Fibroblast of lung (primary cell): ENCODE measurements at regions not wholly inside any gene's neighbourhood (a gene's known extent, or its start where the extent isn't known, plus 50 kb on each side); places are given as distances from the start of the nearest gene placed in this dataset.

ENCODE experiments used
- DNase-seq, 2 donors: peaks; one replicate each; pipeline versions ENCODE4 v3.0.0 to v3.0.0-alpha.2; 2010; ENCODE audit warnings: low read depth in 2 of 2
- H2AFZ ChIP-seq: 2 replicates; pipeline ENCODE4 v1.5.1; 2012; ENCODE audit warnings: low read length, control low read depth, inconsistent platforms
- H3K27ac ChIP-seq: 2 replicates; pipeline ENCODE4 v1.5.1; 2011; ENCODE audit warnings: low read length, control low read depth; ENCODE audit not compliant: insufficient read depth
- H3K27me3 ChIP-seq: 2 replicates; pipeline ENCODE4 v1.5.1; 2011; ENCODE audit warnings: mild to moderate bottlenecking, low read length; ENCODE audit not compliant: control insufficient read depth, insufficient read depth
- H3K36me3 ChIP-seq: 2 replicates; pipeline ENCODE4 v1.5.1; 2011; ENCODE audit warnings: low read length; ENCODE audit not compliant: control insufficient read depth, insufficient read depth
- H3K4me1 ChIP-seq: 2 replicates; pipeline ENCODE4 v1.5.1; 2011; ENCODE audit warnings: low read length; ENCODE audit not compliant: control insufficient read depth, insufficient read depth; ENCODE audit errors: extremely low read depth
- H3K4me2 ChIP-seq: 2 replicates; pipeline ENCODE4 v1.5.1; 2011; ENCODE audit warnings: low read length, control low read depth; ENCODE audit not compliant: insufficient read depth; ENCODE audit errors: extremely low read depth
- H3K4me3 ChIP-seq, 4 experiments: fragments of 200-600 bp in 1 of 4; sonication (generic) in 1 of 4; replicated peaks in 1 of 4; 2 replicates each; pipeline ENCODE4 v1.5.1; 2011 to 2016; ENCODE audit warnings: low read length in 4 of 4, low read depth in 3 of 4, mild to moderate bottlenecking in 3 of 4, control low read depth in 2 of 4, inconsistent platforms in 1 of 4, mixed read lengths in 1 of 4; ENCODE audit not compliant: insufficient read depth in 1 of 4; ENCODE audit errors: control extremely low read depth in 1 of 4
- H3K79me2 ChIP-seq: 2 replicates; pipeline ENCODE4 v1.5.1; 2012; ENCODE audit warnings: mild to moderate bottlenecking, low read length, inconsistent platforms; ENCODE audit not compliant: control insufficient read depth, insufficient read depth
- H3K9ac ChIP-seq: 2 replicates; pipeline ENCODE4 v1.5.1; 2011; ENCODE audit warnings: mild to moderate bottlenecking, low read length, control low read depth; ENCODE audit not compliant: insufficient read depth
- H3K9me3 ChIP-seq: 2 replicates; pipeline ENCODE4 v1.5.1; 2012; ENCODE audit warnings: low read depth, low read length; ENCODE audit not compliant: control insufficient read depth, insufficient read depth
- H4K20me1 ChIP-seq: 2 replicates; pipeline ENCODE4 v1.5.1; 2011; ENCODE audit warnings: low read length; ENCODE audit not compliant: control insufficient read depth, insufficient read depth; ENCODE audit errors: extremely low read depth
- CTCF ChIP-seq, 2 donors: IDR thresholded peaks in 1 of 2; conservative IDR thresholded peaks in 1 of 2; 1 replicate in 1 of 2; 2 replicates in 1 of 2; pipeline ENCODE4 v1.5.1; 2011 to 2012; ENCODE audit warnings: low read length in 2 of 2, control low read depth in 1 of 2, inconsistent platforms in 1 of 2, low read depth in 1 of 2, mild to moderate bottlenecking in 1 of 2
- EZH2 ChIP-seq: IDR thresholded peaks from 2 replicates; pipeline ENCODE4 v1.5.1; 2012; ENCODE audit warnings: low read length, control low read depth, mild to moderate bottlenecking; ENCODE audit errors: missing control alignments

- Histone ChIP-seq H2AFZ (no peak overlapping the region), H3K4me3 (no peak overlapping the region), H3K4me2 (no peak overlapping the region), H4K20me1 (no peaks in the 10 kb centered on the region), H3K36me3 (no peaks in the 10 kb centered on the region), H3K9ac (no peak overlapping the region), H3K79me2 (no peaks in the 10 kb centered on the region), H3K9me3 (no peaks in the 10 kb centered on the region), H3K27me3 (no peaks in the 10 kb centered on the region), H3K27ac (no peak overlapping the region), H3K4me1 (no peaks in the 10 kb centered on the region)
- TF ChIP-seq CTCF (conservative IDR thresholded peaks at IDR 0.05 in 1 of 2, IDR thresholded peaks at IDR 0.05 in 1 of 2; ENCODE audit: low read depth in 1 of 2, low read length in 2 of 2) (no peak), EZH2 (no peak)
- no peak for DNase-seq
Measured at GRCh38 chr21:22083899-22084298, 1085.7 kb downstream of the NCAM2 start.

GRCh38 chr21:22096314-22096713 lies 1098.1 kb downstream of the NCAM2 start:
- no peak overlapping the region for H3K4me3 ChIP-seq
- H4K20me1 ChIP-seq = no peaks in the 10 kb centered on the region
- no peaks in the 10 kb centered on the region for H3K79me2 ChIP-seq
- H3K9me3 ChIP-seq = no peaks in the 10 kb centered on the region
- no peak for TF ChIP-seq EZH2
- TF ChIP-seq CTCF (conservative IDR thresholded peaks at IDR 0.05 in 1 of 2, IDR thresholded peaks at IDR 0.05 in 1 of 2; ENCODE audit: low read depth in 1 of 2, low read length in 2 of 2) = no peak
- DNase-seq = no peak
- H2AFZ ChIP-seq = no peak overlapping the region
- H3K27ac ChIP-seq = no peak overlapping the region
- H3K4me2 ChIP-seq = no peak overlapping the region
- H3K27me3 ChIP-seq = no peaks in the 10 kb centered on the region
- no peaks in the 10 kb centered on the region for H3K4me1 ChIP-seq
- no peak overlapping the region for H3K9ac ChIP-seq
- H3K36me3 ChIP-seq = no peaks in the 10 kb centered on the region

GRCh38 chr21:22106720-22107410 lies 1108.7 kb downstream of the NCAM2 start:
- no peaks in the 10 kb centered on the region for H4K20me1 ChIP-seq
- no peaks in the 10 kb centered on the region for H3K36me3 ChIP-seq
- H2AFZ ChIP-seq = no peak overlapping the region
- no peaks in the 10 kb centered on the region for H3K79me2 ChIP-seq
- no peak overlapping the region for H3K4me2 ChIP-seq
- H3K9ac ChIP-seq = no peak overlapping the region
- H3K4me1 ChIP-seq = no peaks in the 10 kb centered on the region
- no peak overlapping the region for H3K4me3 ChIP-seq
- H3K27ac ChIP-seq = no peak overlapping the region
- H3K9me3 ChIP-seq = no peaks in the 10 kb centered on the region
- no peaks in the 10 kb centered on the region for H3K27me3 ChIP-seq
- TF ChIP-seq EZH2 = no peak
- TF ChIP-seq CTCF (conservative IDR thresholded peaks at IDR 0.05 in 1 of 2, IDR thresholded peaks at IDR 0.05 in 1 of 2; ENCODE audit: low read depth in 1 of 2, low read length in 2 of 2) = no peak
- no peak for DNase-seq
